ENCODE measurements at regions not wholly inside any gene's neighbourhood (a gene's known extent, or its start where the extent isn't known, plus 50 kb on each side); places are given as distances from the start of the nearest gene placed in this dataset.
A peak's percentile ranks its signal among the peaks of the same experiment; 100 is the strongest.
"Not testable (repeated sequence)": the region's sequence is repeated elsewhere in the genome, so short reads cannot be mapped to it uniquely, and the experiment has no call there.

- no peak for DNase-seq
These were observed 356.8 kb downstream of the BRD1 start for GRCh38 chr22:49470741-49471503.

DNA sequence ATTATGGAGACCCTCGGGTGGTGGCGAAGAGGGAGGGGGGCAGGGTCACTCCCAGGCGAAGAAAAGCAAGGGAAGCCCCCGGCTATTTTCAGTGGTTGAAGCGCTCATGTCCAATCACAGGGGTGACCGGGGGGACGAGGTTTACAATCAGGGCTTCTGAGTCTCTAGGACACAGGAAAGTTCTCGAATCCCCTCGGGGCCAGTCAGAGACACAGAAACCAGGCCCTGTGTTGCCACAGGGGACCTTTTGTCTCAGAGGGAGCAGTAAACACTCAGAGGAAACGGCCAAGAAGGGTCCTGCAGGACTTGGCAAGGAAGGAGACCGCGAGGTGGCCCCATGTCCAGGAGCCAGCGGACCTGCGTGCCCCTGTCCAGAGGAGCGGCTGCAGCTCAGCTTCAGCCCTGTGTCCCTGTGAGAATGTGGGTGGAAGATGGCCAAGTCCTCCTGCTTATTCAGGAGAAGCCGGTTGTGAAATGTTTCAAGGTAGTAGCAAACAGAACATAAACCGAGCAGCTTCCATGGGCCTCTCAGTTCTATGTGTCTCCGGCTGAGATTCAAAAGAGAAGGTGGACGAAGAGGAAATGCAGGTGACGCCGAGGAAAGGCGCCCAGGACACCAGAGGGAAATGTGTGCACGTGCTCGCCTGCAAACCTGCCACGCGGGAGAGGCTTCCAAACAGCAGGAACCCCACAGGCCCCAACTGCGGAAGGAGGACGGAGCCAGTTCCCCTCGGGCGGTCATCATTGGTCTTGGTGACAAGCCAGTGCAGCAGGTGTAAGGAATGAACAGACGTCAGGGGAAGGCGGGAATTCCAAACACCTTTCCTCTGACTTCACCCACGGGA is 357.6 kb downstream of the BRD1 start:
- no peak for DNase-seq

DNA sequence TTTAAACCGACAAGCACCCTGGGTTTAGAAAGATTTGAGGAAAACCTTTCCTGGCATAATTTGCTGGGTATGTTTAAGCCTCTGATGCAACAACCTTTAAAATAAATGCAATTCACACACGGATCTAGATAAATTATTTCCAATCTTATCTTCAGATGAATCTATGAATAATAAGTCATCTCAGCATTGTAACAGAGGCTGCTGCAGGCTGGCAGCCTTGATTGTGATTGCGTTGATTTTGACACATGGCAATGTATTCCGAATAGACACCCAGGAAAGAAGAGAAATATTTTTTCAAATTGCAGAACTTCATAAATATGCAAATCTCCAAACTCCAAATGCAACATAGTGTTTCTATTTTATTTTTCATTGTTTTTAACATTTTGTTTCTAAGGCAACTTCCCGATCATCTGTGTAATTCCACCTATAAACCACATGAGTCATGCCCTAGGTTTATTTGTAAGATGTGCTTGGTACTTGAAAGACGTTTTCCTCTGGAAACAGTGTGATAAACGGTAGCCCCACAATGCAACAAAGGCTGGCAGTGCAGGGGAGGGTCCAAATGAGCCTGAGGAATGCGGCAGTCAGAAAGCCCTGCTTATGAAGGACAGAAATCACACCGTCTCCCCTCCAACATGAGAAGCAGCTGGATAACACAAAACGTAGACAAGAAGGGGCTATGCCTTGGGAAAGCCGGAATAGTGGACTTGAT is 359.0 kb downstream of the BRD1 start:
- no peak for DNase-seq

- no peak for DNase-seq
These were observed 360.6 kb downstream of the BRD1 start for GRCh38 chr22:49466878-49467595.

DNA sequence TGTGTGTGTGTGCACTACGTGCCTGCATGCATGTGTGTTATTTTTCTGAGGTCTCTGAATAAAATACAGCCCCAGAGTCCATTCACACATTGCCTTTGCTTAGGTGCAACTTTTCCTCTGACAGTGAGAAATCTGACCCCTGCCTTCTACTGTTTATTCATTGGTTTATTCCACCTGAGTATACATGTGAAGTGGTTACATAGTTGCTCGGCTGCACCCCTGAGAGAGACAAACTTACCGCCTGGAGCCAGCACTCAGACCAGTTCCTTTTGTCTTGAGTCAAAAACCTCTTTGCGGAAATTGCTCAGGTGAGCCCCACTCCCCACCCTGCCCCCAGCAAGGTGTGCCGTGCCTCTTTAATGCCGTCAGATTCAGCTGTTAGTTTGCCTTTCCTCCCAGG is 363.6 kb downstream of the BRD1 start:
- DNase-seq = no peak

- DNase-seq = peak; percentile 12
These were observed 364.9 kb downstream of the BRD1 start for GRCh38 chr22:49462795-49463194.

- no peak for DNase-seq
These were observed 365.4 kb downstream of the BRD1 start for GRCh38 chr22:49462291-49462690.

DNA sequence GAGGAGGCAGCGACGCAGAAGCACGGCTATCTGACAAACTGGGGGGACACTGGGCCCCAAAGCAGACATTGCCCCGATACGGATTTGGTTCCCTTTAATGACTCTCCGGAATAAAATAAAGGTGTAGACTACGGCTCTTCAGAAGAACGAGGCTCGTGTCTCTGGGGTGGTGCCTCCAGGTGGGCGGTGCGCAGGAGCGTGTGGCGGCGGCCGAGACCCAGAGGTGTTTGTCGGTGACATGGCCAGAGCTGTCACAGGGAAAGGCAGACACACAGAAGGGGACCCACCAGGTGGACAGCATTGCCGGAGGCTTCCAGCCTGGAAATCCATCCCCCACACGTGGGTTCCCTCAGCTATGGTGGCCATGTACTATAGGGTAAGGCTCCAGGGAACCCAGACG is 366.0 kb downstream of the BRD1 start:
- no peak for DNase-seq

DNA sequence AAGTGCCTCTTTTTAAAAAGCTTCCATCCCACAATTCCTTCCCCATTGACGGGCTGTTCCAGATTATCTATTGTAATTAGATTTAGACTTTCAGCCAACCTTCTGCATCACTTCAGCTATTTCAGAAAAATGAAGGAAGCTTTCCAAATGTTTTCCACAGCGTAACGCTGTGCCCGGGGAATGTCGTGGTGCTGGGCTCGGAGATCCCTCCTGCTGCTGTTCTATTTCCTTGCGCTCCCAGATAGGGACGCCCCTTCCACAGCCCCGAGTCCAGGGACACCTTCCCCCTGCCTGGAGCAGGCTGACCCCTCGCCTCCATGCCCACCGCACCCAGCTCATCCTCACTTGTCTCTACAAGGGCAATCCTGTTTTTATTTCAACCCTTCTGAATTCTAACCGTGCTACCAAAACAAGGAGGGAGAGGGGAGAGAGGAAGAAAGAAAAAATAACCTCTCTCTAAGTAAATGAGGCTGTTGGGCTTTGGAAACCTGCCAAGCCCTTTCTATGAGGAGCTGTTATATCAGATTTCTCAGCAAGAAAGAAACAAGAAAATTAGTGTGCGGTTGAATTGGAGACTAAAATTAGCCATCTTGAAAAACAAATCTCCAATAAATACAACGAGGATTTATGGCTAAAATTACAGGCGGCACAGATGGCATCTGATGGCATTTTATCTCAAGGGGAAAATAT is 366.9 kb downstream of the BRD1 start:
- no peak for DNase-seq

GRCh38 chr22:49460091-49460490 is 367.6 kb downstream of the BRD1 start:
- no peak for DNase-seq

DNA sequence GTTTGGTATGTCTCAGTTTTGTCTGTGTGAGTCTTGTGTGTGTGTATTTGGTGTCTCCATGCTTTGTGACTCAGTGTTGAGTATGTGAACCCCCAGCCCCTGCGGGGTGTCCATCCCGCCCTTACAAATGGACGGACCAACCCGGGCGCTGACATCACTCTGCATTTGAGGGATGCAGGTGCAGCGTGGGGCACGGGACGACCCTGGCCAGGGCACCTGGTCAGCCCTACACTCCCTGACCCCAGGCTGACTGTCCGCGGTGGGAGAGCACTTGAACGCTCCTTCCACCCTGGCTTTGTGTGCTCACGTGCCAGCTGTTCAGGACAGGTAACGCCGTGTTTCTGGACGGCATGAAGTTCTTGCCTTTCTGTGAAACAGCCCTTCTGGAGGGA is 369.0 kb downstream of the BRD1 start:
- DNase-seq = no peak

DNA sequence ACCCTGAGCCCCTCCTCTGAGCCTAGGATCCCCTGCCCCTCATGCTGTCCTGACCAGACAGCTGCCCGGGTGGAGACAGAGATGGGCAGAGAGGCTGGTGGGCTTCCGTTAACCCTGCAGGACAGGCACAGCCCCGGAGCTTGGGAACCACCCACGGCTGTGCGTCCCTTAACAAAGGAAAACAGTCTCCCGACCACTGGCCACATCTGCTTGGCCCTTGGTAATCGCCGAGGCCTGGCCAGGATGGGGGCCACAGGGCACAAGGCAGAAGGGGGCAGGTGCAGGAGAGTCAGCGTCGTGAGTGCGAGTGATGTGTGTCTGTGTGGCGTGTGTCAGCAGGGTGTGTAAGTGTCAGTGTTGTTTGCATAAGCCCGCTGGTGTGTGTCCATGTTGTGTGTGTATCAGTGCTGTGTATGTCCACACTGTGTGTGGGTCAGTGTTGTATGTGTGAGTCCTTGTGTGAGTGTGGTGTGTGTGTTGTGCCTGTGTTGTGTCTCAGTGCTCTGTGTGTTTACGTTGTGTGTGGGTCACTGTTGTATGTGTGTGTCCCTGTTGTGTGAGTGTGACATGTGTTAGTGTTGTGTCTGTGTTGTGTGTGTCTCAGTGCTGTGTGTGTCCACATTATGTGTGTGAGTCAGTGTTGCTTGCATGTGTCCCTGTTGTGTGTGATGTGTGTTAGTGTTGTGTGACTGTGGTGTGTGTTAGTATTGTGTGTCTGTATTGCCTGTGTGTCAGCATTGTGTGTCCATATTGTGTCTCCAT is 369.5 kb downstream of the BRD1 start:
- DNase-seq = no peak

- DNase-seq = no peak
These were observed 370.5 kb downstream of the BRD1 start for GRCh38 chr22:49457146-49457545.

- no peak for DNase-seq
These were observed 372.1 kb downstream of the BRD1 start for GRCh38 chr22:49455595-49455994.

DNA sequence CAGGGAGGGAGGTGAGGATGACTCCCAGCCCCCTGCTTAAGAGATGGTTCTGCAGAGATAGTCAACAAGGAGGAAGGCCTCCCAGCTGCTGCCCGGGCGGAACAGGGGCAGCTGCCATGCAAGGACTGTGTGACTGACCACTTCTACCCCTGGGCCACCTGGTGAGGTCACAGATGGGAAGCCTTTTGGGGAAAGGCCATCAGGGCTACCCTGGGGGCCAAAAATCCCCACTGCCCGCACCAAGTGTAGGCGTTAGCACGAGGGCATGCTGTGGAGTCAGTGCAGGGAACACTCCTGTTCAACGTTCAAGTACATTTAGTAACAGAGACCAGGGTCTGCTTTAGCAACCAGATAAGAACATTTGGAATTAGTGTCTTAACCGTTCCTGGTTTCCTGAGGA is 372.9 kb downstream of the BRD1 start:
- no peak for DNase-seq

DNA sequence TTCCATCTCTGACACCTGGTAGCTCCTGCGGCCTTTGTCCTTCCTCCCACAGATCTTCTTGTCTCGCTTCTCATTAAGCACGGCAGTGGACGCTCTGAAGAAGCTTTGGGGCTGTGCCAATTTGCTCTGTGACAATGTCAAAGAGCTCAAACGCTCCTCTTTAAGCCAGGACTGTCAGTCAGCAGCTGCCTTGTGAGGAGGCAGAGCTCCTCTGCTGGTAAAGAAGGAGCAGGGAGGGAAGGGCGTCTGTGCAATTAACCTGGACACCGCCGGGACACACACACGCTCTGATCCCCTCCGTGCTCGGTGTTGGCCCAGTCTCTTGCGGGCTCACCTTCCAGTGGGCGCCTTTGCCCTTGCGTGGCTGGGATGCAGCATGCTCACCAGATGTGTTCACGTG is 373.9 kb downstream of the BRD1 start:
- DNase-seq = no peak

DNA sequence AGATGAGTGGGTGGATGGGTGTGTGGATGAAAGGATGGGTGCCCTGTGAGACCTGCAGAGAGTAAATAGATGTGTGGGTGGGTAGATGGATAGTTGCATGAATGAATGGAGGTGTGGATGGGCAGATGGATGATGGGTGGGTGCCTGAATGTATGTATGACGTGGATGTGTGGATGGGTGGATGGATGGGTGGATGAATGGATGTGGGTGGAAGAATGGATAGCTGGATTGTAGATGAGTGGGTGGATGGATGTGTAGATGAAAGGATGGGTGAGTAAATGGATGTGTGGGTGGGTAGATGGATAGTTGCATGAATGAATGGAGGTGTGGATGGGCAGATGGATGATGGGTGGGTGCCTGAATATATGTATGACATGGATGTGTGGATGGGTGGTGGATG is 374.7 kb downstream of the BRD1 start:
- not testable (repeated sequence) for DNase-seq

DNA sequence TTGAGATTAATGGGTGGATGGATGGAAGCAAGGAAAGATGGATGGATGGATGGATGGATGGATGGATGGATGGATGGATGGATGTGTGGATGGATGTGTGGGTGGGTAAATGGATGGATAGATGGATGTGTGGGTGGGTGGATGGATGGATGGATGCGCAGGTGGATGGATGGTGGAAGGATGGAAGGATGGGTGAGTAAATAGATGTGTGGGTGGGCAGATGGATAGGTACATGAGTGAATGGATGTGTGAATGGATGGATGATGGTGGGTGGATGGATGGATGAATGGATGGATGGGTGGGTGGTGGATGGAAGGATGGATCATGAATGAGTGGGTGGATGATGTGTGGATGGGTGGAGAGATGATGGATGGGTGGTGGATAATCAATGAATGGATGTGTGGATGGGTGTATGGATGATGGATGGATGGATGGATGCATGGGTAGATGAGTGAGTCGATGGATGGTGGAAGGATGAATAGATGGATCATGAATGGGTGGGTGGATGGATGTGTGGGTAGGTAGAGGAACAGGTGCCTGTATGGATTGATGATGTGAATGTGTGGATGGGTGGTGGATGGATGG is 375.2 kb downstream of the BRD1 start:
- no peak for DNase-seq

GRCh38 chr22:49451070-49451840 is 376.4 kb downstream of the BRD1 start:
- no peak for DNase-seq

GRCh38 chr22:49450498-49450897 is 377.2 kb downstream of the BRD1 start:
- no peak for DNase-seq

Measured in activated CD4-positive, alpha-beta T cell treated with anti-CD3 and anti-CD28 coated beads, Interleukin-2, amount 50 U/mL, for 16 hours (primary cell).